HEK293T (cell line): ENCODE measurements at regions not wholly inside any gene's neighbourhood (a gene's known extent, or its start where the extent isn't known, plus 50 kb on each side); places are given as distances from the start of the nearest gene placed in this dataset.

Experiments
- CTCF ChIA-PET: fragments of 350-600 bp; formaldehyde crosslinking; extraction: SDS; loops from one replicate; lab custom pipeline; 2021; ENCODE audit warnings: antibody characterized with exemption, inconsistent platforms; lab: Yijun Ruan, JAX
- POLR2A ChIA-PET: fragments of 350-600 bp; formaldehyde crosslinking; extraction: SDS; loops from one replicate; lab custom pipeline; 2020; ENCODE audit warnings: antibody characterized with exemption, inconsistent platforms; lab: Yijun Ruan, JAX
- DNase-seq: peaks from one replicate; pipeline ENCODE4 v3.0.0; 2012; ENCODE audit warnings: mixed read lengths; ENCODE audit errors: extremely low spot score
- ARNT ChIP-seq: fragments of 450-650 bp; IDR thresholded peaks from 2 replicates; pipeline ENCODE4 v1.6.1; 2017; ENCODE audit warnings: mild to moderate bottlenecking
- BHLHE40 ChIP-seq: fragments of 450-650 bp; IDR thresholded peaks from 2 replicates; pipeline ENCODE4 v1.6.1; 2016; ENCODE audit warnings: mild to moderate bottlenecking, moderate library complexity, borderline replicate concordance
- CTBP1 ChIP-seq: fragments of 450-650 bp; IDR thresholded peaks from 2 replicates; pipeline ENCODE4 v1.6.1; 2016; ENCODE audit warnings: borderline replicate concordance
- ELF4 ChIP-seq: fragments of 450-650 bp; IDR thresholded peaks from 2 replicates; pipeline ENCODE4 v1.6.1; 2017; ENCODE audit warnings: antibody characterized with exemption
- FOXA1 ChIP-seq: fragments of 450-650 bp; IDR thresholded peaks from 2 replicates; pipeline ENCODE4 v1.6.1; 2016; ENCODE audit warnings: mild to moderate bottlenecking
- FOXK2 ChIP-seq: fragments of 450-650 bp; IDR thresholded peaks from 2 replicates; pipeline ENCODE4 v1.6.1; 2016; ENCODE audit warnings: mild to moderate bottlenecking
- FOXM1 ChIP-seq: fragments of 450-650 bp; IDR thresholded peaks from 2 replicates; pipeline ENCODE4 v1.6.1; 2017; ENCODE audit warnings: mild to moderate bottlenecking, borderline replicate concordance
- HDGF ChIP-seq: fragments of 450-650 bp; IDR thresholded peaks from 2 replicates; pipeline ENCODE4 v1.6.1; 2017; ENCODE audit warnings: antibody characterized with exemption, borderline replicate concordance
- L3MBTL2 ChIP-seq: fragments of 450-650 bp; conservative IDR thresholded peaks from 2 replicates; pipeline ENCODE4 v1.6.1; 2016; ENCODE audit warnings: mild to moderate bottlenecking
- LEF1 ChIP-seq: fragments of 450-650 bp; IDR thresholded peaks from 2 replicates; pipeline ENCODE4 v1.6.1; 2017; ENCODE audit warnings: mild to moderate bottlenecking, borderline replicate concordance
- NFRKB ChIP-seq: fragments of 450-650 bp; IDR thresholded peaks from 2 replicates; pipeline ENCODE4 v1.6.1; 2016; ENCODE audit warnings: mild to moderate bottlenecking, moderate library complexity
- SP1 ChIP-seq: fragments of 450-650 bp; IDR thresholded peaks from 2 replicates; pipeline ENCODE4 v1.6.1; 2017
- SUZ12 ChIP-seq: fragments of 450-650 bp; IDR thresholded peaks from 2 replicates; pipeline ENCODE4 v1.6.1; 2016; ENCODE audit warnings: mild to moderate bottlenecking
- TARDBP ChIP-seq: fragments of 450-650 bp; IDR thresholded peaks from 2 replicates; pipeline ENCODE4 v1.6.1; 2016
- ZNF384 ChIP-seq: fragments of 450-650 bp; IDR thresholded peaks from 2 replicates; pipeline ENCODE4 v1.6.1; 2016
- TF ChIP-seq, protein P1 (sequence below): fragments of 450-650 bp; IDR thresholded peaks from 2 replicates; pipeline ENCODE4 v1.6.1; 2016

DNA sequence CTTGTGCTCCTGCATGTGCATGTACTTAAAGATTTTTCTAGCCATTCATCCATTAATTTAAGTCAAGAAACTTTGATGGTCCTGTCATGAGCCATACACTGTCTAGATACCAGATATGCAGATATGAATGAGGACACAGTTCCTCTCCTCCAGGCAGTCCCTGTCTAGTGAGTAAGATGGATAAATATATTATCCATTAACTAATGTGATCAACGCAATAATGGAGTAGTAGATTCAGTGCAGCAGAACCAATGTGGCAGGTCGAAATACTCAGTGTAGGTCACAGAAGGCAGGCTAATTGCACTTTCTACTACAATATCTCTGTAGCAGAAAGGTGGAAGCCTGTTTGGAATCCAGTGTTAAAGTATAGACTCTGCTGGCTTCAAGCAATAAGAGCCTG lies 112.5 kb downstream of the PCDH7 start:
- ChIA-PET CTCF (no interaction called here), POLR2A (no interaction called here)
- DNase-seq, result no peak
- TF ChIP-seq FOXM1, result no peak
- TF ChIP-seq LEF1, result no peak
- no peak for TF ChIP-seq CTBP1
- TF ChIP-seq FOXK2, result no peak
- TF ChIP-seq ARNT, result no peak
- no peak for TF ChIP-seq HDGF

DNA sequence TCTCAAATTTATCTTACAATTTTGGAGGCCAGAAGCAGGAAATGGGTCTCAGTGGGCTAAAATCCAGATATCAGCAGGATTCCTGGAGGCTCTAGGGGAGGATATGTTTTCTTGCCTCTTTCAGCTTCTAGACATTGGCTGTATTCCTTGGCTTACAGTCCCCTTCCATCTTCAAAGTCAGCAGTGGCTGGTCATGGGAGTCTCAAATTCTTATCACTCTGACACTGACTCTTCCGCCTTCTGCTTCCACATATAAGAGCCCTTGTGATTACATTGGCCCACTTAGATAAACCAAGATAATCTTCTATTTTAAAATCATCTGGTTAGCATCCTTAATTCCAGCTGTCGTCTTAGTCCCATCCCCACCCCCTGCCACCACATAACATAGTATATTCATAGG lies 113.0 kb downstream of the PCDH7 start:
- POLR2A ChIA-PET, result no interaction called here
- CTCF ChIA-PET, result no interaction called here
- TF ChIP-seq TARDBP (no peak), SUZ12 (no peak), SP1 (no peak), FOXK2 (no peak), BHLHE40 (no peak), FOXA1 (no peak), ZNF384 (no peak), FOXM1 (no peak), ELF4 (no peak), ARNT (no peak), HDGF (no peak), LEF1 (no peak), L3MBTL2 (no peak), NFRKB (no peak), CTBP1 (no peak)
- TF ChIP-seq, protein P1, sequence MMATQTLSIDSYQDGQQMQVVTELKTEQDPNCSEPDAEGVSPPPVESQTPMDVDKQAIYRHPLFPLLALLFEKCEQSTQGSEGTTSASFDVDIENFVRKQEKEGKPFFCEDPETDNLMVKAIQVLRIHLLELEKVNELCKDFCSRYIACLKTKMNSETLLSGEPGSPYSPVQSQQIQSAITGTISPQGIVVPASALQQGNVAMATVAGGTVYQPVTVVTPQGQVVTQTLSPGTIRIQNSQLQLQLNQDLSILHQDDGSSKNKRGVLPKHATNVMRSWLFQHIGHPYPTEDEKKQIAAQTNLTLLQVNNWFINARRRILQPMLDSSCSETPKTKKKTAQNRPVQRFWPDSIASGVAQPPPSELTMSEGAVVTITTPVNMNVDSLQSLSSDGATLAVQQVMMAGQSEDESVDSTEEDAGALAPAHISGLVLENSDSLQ, result no peak
- DNase-seq, result no peak

DNA sequence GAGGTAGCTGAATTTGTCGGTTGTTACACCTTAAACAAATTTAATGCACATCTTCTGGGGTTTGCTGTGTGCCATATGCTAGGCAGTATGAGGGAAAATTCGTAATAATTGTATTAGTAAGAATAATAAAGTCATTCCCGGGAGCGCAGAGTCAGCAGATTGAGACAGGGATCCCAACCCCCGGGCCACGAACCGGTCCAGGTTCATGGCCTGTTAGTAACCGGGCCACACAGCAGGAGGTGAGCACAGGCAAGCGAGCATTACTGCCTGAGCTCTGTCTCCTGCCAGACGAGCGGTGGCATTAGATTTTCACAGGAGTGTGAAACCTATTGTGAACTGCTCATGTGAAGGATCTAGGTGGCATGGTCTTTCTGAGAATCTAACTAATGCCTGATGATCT lies 114.9 kb downstream of the PCDH7 start:
- POLR2A ChIA-PET, result no interaction called here
- CTCF ChIA-PET, result interaction anchor here (0.6 to 0.7 kb wide), 2 partner anchors 106 to 325 kb away, joined by 10 to 12 read pairs; no protein-coding TSS in a partner anchor

DNA sequence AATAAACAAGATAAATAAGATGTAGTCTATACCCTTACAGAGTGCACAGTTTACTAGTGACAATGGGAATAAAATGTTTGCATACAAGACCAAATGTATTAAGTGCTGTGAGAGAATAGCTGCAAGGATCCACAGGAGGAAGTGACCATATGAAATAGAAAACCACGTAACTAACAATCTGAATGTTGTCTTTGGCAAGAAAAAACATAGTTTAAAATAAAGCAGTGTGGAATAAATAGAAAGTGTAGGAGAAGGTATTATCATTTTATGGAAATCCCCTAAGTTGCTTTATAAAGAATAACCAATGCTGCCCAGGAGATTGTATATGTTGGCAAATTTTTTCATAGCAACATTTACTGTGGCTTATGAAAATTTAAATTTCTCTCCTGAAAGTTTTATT lies 116.1 kb downstream of the PCDH7 start:
- no peak for DNase-seq
- CTCF ChIA-PET, result no interaction called here
- POLR2A ChIA-PET, result no interaction called here
- TF ChIP-seq LEF1 (no peak), FOXM1 (no peak)

More for the DNA sequence above, 114.9 kb downstream of the PCDH7 start:
- no peak for TF ChIP-seq FOXM1
- TF ChIP-seq FOXK2, result no peak
- TF ChIP-seq NFRKB, result no peak
- TF ChIP-seq ZNF384, result no peak
- TF ChIP-seq ARNT, result no peak
- TF ChIP-seq, protein P1, result no peak
- no peak for TF ChIP-seq ELF4
- TF ChIP-seq BHLHE40, result no peak
- no peak for TF ChIP-seq L3MBTL2
- TF ChIP-seq HDGF, result no peak
- TF ChIP-seq SP1, result no peak
- no peak for TF ChIP-seq TARDBP
- no peak for TF ChIP-seq SUZ12
- TF ChIP-seq CTBP1, result no peak
- no peak for TF ChIP-seq FOXA1
- no peak for DNase-seq

DNA sequence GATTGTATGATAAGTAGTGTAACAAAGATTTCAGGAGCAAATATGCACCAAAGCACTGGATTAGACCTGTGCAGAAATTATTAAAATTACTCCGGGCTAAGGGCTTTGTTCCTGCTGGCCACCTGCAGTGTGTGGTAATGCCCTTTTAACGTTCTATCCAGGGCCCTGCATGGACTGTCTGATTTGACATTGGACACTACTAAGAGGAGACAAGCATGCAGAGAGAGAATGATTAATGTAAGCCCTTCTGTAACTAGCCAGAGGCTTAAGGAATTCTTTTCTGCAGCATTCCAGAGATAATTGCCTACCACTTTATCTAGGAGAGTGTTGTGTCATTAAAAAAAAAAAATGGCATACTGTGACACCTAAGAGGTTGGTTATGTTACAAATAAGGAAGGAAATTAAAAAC lies 117.0 kb downstream of the PCDH7 start:
- peak; percentile 25 for DNase-seq
- ChIA-PET POLR2A (no interaction called here), CTCF (no interaction called here)
- TF ChIP-seq SUZ12 (no peak), ARNT (no peak), LEF1 (no peak), CTBP1 (peak; percentile 72; the same call in 1 of the 2 replicates), L3MBTL2 (no peak; the same call in none of the 2 replicates), ZNF384 (peak; percentile 81), FOXK2 (no peak), FOXM1 (no peak)
- TF ChIP-seq, protein P1, result peak; percentile 91

DNA sequence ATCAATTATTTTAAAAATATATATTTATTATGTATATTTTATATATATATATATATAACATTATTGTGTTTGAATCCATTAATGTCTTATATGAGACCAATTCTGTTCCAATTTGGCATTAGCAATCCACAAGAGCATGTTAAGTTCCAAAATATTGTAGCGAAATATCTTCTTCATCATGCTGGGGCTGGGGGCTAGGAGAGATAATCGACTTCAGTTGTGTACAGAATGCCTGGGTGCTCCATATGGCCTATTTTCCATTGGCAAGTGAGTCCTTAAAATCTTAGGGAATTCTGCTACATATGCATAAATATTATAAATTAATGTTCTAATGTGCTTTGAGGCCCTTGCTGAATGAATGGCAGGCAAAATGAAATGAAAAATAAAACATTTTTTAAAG lies 117.7 kb downstream of the PCDH7 start:
- no peak for DNase-seq
- TF ChIP-seq, protein P1, result no peak
- TF ChIP-seq BHLHE40, result no peak
- TF ChIP-seq LEF1, result no peak
- TF ChIP-seq L3MBTL2, result no peak
- TF ChIP-seq SUZ12, result no peak
- no peak for TF ChIP-seq NFRKB
- TF ChIP-seq TARDBP, result no peak
- no peak for TF ChIP-seq HDGF
- no peak for TF ChIP-seq CTBP1
- no peak for TF ChIP-seq FOXM1
- ChIA-PET CTCF (interaction anchor here (0.6 kb wide), 1 partner anchor 122 kb away, joined by 3 read pairs; no protein-coding TSS in a partner anchor), POLR2A (no interaction called here)
